ENCODE measurements at regions not wholly inside any gene's neighbourhood (a gene's known extent, or its start where the extent isn't known, plus 50 kb on each side); places are given as distances from the start of the nearest gene placed in this dataset.

DNA sequence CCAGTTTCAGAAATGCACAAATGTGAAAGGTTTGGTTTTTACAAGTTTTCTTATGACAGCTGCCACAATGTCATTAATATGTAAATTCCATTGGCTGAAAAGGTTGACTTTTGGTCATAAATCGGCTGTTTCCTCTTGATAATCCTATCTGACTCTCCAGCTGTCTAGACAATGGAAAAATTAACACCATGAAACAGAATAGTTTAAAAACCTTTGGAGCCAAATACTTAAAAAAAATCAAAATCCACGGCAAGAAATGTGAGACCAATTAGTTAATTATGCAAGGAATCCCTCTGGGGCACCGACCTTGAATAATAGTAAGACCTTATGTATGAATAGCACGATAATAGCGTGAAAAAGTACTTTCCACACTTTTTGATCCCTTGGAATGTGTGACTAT, 138.0 kb downstream of the ZNF664 start:
- H3K36me3 Mint-ChIP-seq (ENCODE audit: low read depth) = no peaks in the 10 kb centered on the region
- CTCF ChIA-PET = no interaction called here

DNA sequence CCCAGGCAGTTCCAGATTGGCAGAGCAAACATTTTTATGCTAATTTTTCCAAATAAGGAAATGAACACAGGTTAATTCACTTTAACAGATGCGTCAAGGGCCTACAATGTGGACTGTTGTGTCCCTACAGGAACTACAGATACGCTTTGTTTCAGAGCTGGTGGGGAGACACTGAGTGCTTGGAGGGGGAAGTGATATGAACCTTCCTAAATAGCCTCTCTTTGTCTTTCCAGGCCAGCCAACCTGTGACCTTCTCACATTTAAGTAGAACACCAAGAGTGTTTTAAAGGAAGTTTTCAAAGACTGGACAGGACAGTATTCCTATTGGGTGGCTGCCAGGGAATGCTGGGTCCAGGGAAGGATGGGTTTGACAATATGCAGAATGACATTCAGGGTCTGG, 141.3 kb downstream of the ZNF664 start:
- H3K9me3 Mint-ChIP-seq = peaks cover 3% of the 10 kb centered on the region
- no peaks in the 10 kb centered on the region for H3K36me3 Mint-ChIP-seq (ENCODE audit: low read depth)
- no peak overlapping the region for H3K27ac Mint-ChIP-seq
- no peaks in the 10 kb centered on the region for H3K4me1 Mint-ChIP-seq (ENCODE audit: low read depth)
- intact Hi-C loops (cut with micrococcal nuclease) = no loop called here
- CTCF ChIA-PET = no interaction called here
- ATAC-seq (no peak), DNase-seq (no peak)
- no peak overlapping the region for H3K4me3 Mint-ChIP-seq
- TF ChIP-seq CTCF (IDR thresholded peaks at IDR 0.05) = no peak
- H3K27me3 Mint-ChIP-seq = no peaks in the 10 kb centered on the region
- POLR2A ChIA-PET = no interaction called here

More for the DNA sequence above, 138.0 kb downstream of the ZNF664 start:
- DNase-seq (no peak), ATAC-seq (no peak)
- Mint-ChIP-seq H3K27ac (no peak overlapping the region), H3K27me3 (no peaks in the 10 kb centered on the region), H3K4me1 (ENCODE audit: low read depth) (no peaks in the 10 kb centered on the region), H3K4me3 (no peak overlapping the region), H3K9me3 (peaks cover 3% of the 10 kb centered on the region)
- no peak for TF ChIP-seq CTCF (IDR thresholded peaks at IDR 0.05)
- intact Hi-C loops (cut with micrococcal nuclease) = no loop called here
- POLR2A ChIA-PET = no interaction called here

GRCh38 chr12:124115496-124115895, 142.5 kb downstream of the ZNF664 start:
- no peaks in the 10 kb centered on the region for H3K27me3 Mint-ChIP-seq
- CTCF ChIA-PET = no interaction called here
- no peaks in the 10 kb centered on the region for H3K36me3 Mint-ChIP-seq (ENCODE audit: low read depth)
- POLR2A ChIA-PET = no interaction called here
- peaks cover 3% of the 10 kb centered on the region for H3K9me3 Mint-ChIP-seq
- intact Hi-C loops (cut with micrococcal nuclease) = no loop called here
- TF ChIP-seq CTCF (IDR thresholded peaks at IDR 0.05) = no peak
- no peak overlapping the region for H3K27ac Mint-ChIP-seq
- H3K4me1 Mint-ChIP-seq (ENCODE audit: low read depth) = no peaks in the 10 kb centered on the region
- DNase-seq (no peak), ATAC-seq (no peak)
- H3K4me3 Mint-ChIP-seq = no peak overlapping the region

GRCh38 chr12:124115976-124116690, 143.1 kb downstream of the ZNF664 start:
- Mint-ChIP-seq H3K27ac (no peak overlapping the region), H3K36me3 (ENCODE audit: low read depth) (no peaks in the 10 kb centered on the region), H3K4me3 (no peak overlapping the region), H3K27me3 (no peaks in the 10 kb centered on the region), H3K9me3 (peaks cover 3% of the 10 kb centered on the region), H3K4me1 (ENCODE audit: low read depth) (no peaks in the 10 kb centered on the region)
- intact Hi-C loops (cut with micrococcal nuclease) = no loop called here
- POLR2A ChIA-PET = no interaction called here
- TF ChIP-seq CTCF (IDR thresholded peaks at IDR 0.05) = no peak
- ATAC-seq = no peak
- CTCF ChIA-PET = no interaction called here
- no peak for DNase-seq

DNA sequence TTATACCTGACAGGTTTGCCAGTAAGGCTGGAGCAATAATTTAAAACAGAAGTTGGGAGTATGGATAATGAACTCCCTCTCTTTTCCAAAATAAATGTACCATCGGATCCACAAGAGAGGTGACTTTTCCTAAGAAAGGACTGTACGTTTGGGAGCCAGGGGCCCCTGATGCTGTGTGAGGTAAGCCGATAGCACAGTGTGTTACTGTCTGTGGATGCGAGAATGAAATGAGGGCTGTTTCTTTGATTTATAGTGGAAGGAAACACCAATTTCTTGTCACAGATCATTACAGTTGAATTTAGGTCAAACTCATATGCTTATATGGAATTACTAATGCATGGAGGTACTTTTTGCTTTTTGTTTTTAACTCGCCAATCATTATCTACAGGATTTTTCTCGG, 147.7 kb downstream of the ZNF664 start:
- no peak overlapping the region for H3K27ac Mint-ChIP-seq
- H3K4me1 Mint-ChIP-seq (ENCODE audit: low read depth) = no peaks in the 10 kb centered on the region
- TF ChIP-seq CTCF (IDR thresholded peaks at IDR 0.05) = no peak
- H3K27me3 Mint-ChIP-seq = peaks cover 1% of the 10 kb centered on the region
- ChIA-PET CTCF (interaction anchor here (0.6 kb wide), 1 partner anchor 13 kb away, joined by 5 read pairs; no protein-coding TSS in a partner anchor), POLR2A (no interaction called here)
- no peaks in the 10 kb centered on the region for H3K36me3 Mint-ChIP-seq (ENCODE audit: low read depth)
- ATAC-seq = no peak
- no peaks in the 10 kb centered on the region for H3K9me3 Mint-ChIP-seq
- H3K4me3 Mint-ChIP-seq = no peak overlapping the region
- intact Hi-C loops (cut with micrococcal nuclease) = no loop called here
- DNase-seq = no peak
